Stomach (tissue), 8 donors: ENCODE measurements at regions not wholly inside any gene's neighbourhood (a gene's known extent, or its start where the extent isn't known, plus 50 kb on each side); places are given as distances from the start of the nearest gene placed in this dataset.
A peak's percentile ranks its signal among the peaks of the same experiment; 100 is the strongest.
"Not testable (repeated sequence)": the region's sequence is repeated elsewhere in the genome, so short reads cannot be mapped to it uniquely, and the experiment has no call there.

Experiments used
- DNase-seq, 2 donors: peaks; one replicate each; pipeline versions ENCODE4 v3.0.0 to v3.0.0-alpha.2; 2013 to 2019
- H3K27ac ChIP-seq, 5 donors: fragments of 200-600 bp in 4 of 5; sonication (generic) in 4 of 5; one replicate each; pipeline ENCODE4 v1.5.1; 2013 to 2019; ENCODE audit warnings: mild to moderate bottlenecking in 1 of 5, moderate library complexity in 1 of 5
- H3K27me3 ChIP-seq, 3 donors: fragments of 200-600 bp; sonication (generic); one replicate each; pipeline ENCODE4 v1.5.1; 2017 to 2019; ENCODE audit warnings: mixed run types in 1 of 3
- H3K36me3 ChIP-seq, 4 donors: fragments of 200-600 bp; sonication (generic); 1 replicate in 3 of 4; 2 replicates in 1 of 4; pipeline ENCODE4 v1.5.1; 2016 to 2019
- H3K4me1 ChIP-seq, 4 donors: fragments of 200-600 bp; sonication (generic); one replicate each; pipeline ENCODE4 v1.5.1; 2016 to 2019
- H3K4me3 ChIP-seq, 4 donors: fragments of 200-600 bp; sonication (generic) in 3 of 4; one replicate each; pipeline ENCODE4 v1.5.1; 2016 to 2019; ENCODE audit warnings: mild to moderate bottlenecking in 1 of 4
- H3K9me3 ChIP-seq, 4 donors: fragments of 200-600 bp; sonication (generic); one replicate each; pipeline ENCODE4 v1.5.1; 2016 to 2019
- CTCF ChIP-seq, 7 experiments: fragments of 450-650 bp in 4 of 7; fragments of 200-600 bp in 3 of 7; sonication (generic) in 3 of 7; IDR thresholded peaks; one replicate each; pipeline ENCODE4 v1.5.1; 2016 to 2019; ENCODE audit warnings: antibody characterized with exemption in 7 of 7, control low read depth in 2 of 7, mild to moderate bottlenecking in 1 of 7
- EP300 ChIP-seq: sonication (generic); formaldehyde crosslinking; IDR thresholded peaks from one replicate; pipeline ENCODE4 v1.6.1; 2017; ENCODE audit warnings: antibody characterized with exemption
- POLR2A ChIP-seq, 4 donors: fragments of 450-650 bp; IDR thresholded peaks; one replicate each; pipeline ENCODE4 v1.6.1; 2016; ENCODE audit warnings: antibody characterized with exemption in 4 of 4, control low read depth in 2 of 4, mild to moderate bottlenecking in 1 of 4, moderate library complexity in 1 of 4
- POLR2AphosphoS5 ChIP-seq, 3 donors: sonication (generic); formaldehyde crosslinking; IDR thresholded peaks; one replicate each; pipeline ENCODE4 v1.6.1; 2016; ENCODE audit warnings: antibody characterized with exemption in 3 of 3
- WGBS, 5 donors: extraction: QIAGEN DNeasy Blood & Tissue Kit in 3 of 5; methylation state at CpG; one replicate each; pipeline versions ENCODE4 v1.1.5 to v1.1.7; 2013 to 2018; 5-methylcytosine and 5-hydroxymethylcytosine counted together
- intact Hi-C: fragments of 100-400 bp; cut with DNase I; formaldehyde crosslinking; loops from one replicate; pipeline ENCODE4 v1.15.1; 2023; ENCODE audit warnings: low total_unique reads
- donor health status: healthy with polysubstance abuse.
- donor health status: Bipolar disorder and iron deficiency.
- donor health status: healthy.

- 84 to 96% (median 92%) methylated on average over 3 of the region's 3 CpGs for WGBS, 5 donors
- Histone ChIP-seq H3K9me3 (no peaks in the 10 kb centered on the region), H3K36me3 (no peaks in the 10 kb centered on the region), H3K4me3 (no peak overlapping the region), H3K27me3 (no peaks in the 10 kb centered on the region), H3K27ac (no peak overlapping the region), H3K4me1 (peaks cover 0 to 7% (median under 1%) of the 10 kb centered on the region in 4 donors)
- intact Hi-C loops: no loop called here
- no peak for DNase-seq
- TF ChIP-seq CTCF (IDR thresholded peaks at IDR 0.05) (no peak), POLR2AphosphoS5 (IDR thresholded peaks at IDR 0.05) (no peak), EP300 (no peak)
Measured at GRCh38 chr2:138066139-138066806, 102.0 kb downstream of the HNMT start.

DNA sequence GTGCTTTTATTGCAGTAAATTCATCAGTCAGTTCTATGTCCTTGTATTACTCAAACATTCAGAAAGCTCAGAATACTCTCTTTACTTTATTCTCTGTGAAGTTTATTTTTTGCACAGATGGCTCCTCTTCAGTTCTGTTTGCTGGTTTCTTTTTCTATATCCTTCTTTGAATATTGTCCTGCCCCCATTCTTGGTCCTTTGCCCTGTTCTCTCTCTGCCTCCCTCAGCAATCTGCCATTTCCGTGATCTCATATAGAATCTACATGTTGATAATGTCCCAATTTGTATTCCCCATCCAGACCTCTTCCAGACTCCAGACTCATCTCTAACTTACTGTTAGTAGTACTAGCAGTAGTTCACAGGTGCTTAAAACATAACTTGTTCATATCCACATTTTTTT is 102.6 kb downstream of the HNMT start:
- 82 to 92% (median 90%) methylated on average over 1 of the region's 1 CpG for WGBS, 5 donors
- no peak overlapping the region for H3K4me3 ChIP-seq
- H3K4me1 ChIP-seq: peaks cover 0 to 12% (median 4%) of the 10 kb centered on the region in 4 donors
- intact Hi-C loops: no loop called here
- no peaks in the 10 kb centered on the region for H3K9me3 ChIP-seq
- H3K27ac ChIP-seq: no peak overlapping the region
- no peak for DNase-seq
- no peaks in the 10 kb centered on the region for H3K27me3 ChIP-seq
- TF ChIP-seq CTCF (IDR thresholded peaks at IDR 0.05) (no peak), POLR2AphosphoS5 (IDR thresholded peaks at IDR 0.05) (no peak), EP300 (no peak), POLR2A (IDR thresholded peaks at IDR 0.05) (no peak)
- no peaks in the 10 kb centered on the region for H3K36me3 ChIP-seq

DNA sequence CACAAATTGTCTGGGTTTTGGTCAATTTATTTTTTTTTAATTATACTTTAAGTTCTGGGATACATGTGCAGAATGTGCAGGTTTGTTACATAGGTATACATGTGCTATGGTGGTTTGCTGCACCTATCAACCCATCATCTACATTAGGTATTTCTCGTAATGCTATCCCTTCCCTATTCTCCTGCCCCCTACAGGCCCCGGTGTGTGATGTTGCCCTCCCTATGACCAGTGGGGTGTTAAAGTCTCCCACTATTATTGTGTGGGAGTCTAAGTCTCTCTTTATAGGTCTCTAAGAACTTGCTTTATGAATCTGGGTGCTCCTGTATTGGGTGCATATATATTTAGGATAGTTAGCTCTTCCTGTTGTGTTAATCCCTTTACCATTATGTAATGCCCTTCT is 104.4 kb downstream of the HNMT start:
- H3K9me3 ChIP-seq, H3K27ac ChIP-seq, H3K4me3 ChIP-seq, H3K36me3 ChIP-seq, DNase-seq, H3K27me3 ChIP-seq, intact Hi-C loops: not testable (repeated sequence)
- 76 to 85% (median 78%) methylated on average over 2 of the region's 2 CpGs for WGBS, 5 donors
- H3K4me1 ChIP-seq: peaks cover 0 to 13% (median 6%) of the 10 kb centered on the region in 4 donors

GRCh38 chr2:138071042-138071719 is 106.9 kb downstream of the HNMT start:
- H3K4me1 ChIP-seq: peaks cover 0 to 13% (median 6%) of the 10 kb centered on the region in 4 donors
- WGBS, 5 donors: 74 to 86% (median 76%) methylated on average over 6 to 7 of the region's 7 CpGs
- intact Hi-C loops, H3K27me3 ChIP-seq, H3K4me3 ChIP-seq, H3K9me3 ChIP-seq, DNase-seq, H3K36me3 ChIP-seq, H3K27ac ChIP-seq: not testable (repeated sequence)

- TF ChIP-seq CTCF (IDR thresholded peaks at IDR 0.05): no peak
- no peak for TF ChIP-seq EP300
- no peak for TF ChIP-seq POLR2AphosphoS5 (IDR thresholded peaks at IDR 0.05)
- no peak for TF ChIP-seq POLR2A (IDR thresholded peaks at IDR 0.05)
- H3K27ac ChIP-seq: no peak overlapping the region
- H3K27me3 ChIP-seq: no peaks in the 10 kb centered on the region
- no peak overlapping the region for H3K4me3 ChIP-seq
- peaks cover 0 to 13% (median 6%) of the 10 kb centered on the region in 4 donors for H3K4me1 ChIP-seq
- DNase-seq: peak in 1 of 2 donors; percentile 20
- no peaks in the 10 kb centered on the region for H3K36me3 ChIP-seq
- 49 to 61% (median 51%) methylated on average over 7 of the region's 7 CpGs for WGBS, 5 donors
- intact Hi-C loops: no loop called here
- no peaks in the 10 kb centered on the region for H3K9me3 ChIP-seq
Measured at GRCh38 chr2:138071720-138072719, 107.7 kb downstream of the HNMT start.
